ENCODE measurements at regions not wholly inside any gene's neighbourhood (a gene's known extent, or its start where the extent isn't known, plus 50 kb on each side); places are given as distances from the start of the nearest gene placed in this dataset.

DNA sequence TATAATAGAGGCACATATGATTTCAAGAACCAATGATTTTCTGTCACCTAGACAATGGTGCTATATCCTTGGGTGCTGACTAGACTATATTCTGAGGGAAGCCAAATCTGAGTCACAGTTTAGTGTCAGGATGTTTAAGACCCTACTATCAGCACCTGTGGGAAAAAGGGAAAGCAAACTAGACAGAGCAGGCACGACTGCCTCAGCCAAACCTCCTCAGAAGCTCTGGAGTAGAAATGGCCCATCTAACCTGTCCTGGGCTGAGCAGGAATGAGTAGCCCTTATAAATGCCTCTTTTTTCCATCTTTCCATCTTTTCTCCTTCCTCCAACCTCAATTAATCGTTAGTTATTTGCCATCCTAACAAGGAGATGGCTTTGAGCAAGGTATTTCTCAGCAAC is 80.4 kb upstream of the TECRL start:
- in situ Hi-C loops (cut with HindIII; ENCODE audit: low pct_unique_long_range_greater_than_20kb, low sequenced_read_pairs) (no loop called here), intact Hi-C loops (cut with micrococcal nuclease; ENCODE audit: unreplicated experiment) (no loop called here)
- ATAC-seq (no peak), DNase-seq (ENCODE audit: low read depth, low spot score) (no peak)
- ChIA-PET CTCF (no interaction called here), POLR2A (no interaction called here)
- Histone ChIP-seq H3K27me3 (ENCODE audit: control insufficient read depth, insufficient read depth, low read length) (no peaks in the 10 kb centered on the region), H3K4me1 (ENCODE audit: control insufficient read depth, insufficient read depth, low read length) (no peaks in the 10 kb centered on the region), H3K9me3 (ENCODE audit: control insufficient read depth, insufficient read depth, low read depth, low read length) (no peaks in the 10 kb centered on the region), H3K36me3 (ENCODE audit: control insufficient read depth, insufficient read depth, low read length) (no peaks in the 10 kb centered on the region), H3K27ac (ENCODE audit: low read length) (no peak overlapping the region), H3K4me3 (ENCODE audit: low read depth in 2 of 2, low read length in 2 of 2) (no peak overlapping the region)
- no TSS peak for BruUV-seq (replicated peaks)
- TF ChIP-seq POLR2AphosphoS5 (IDR thresholded peaks at IDR 0.05; ENCODE audit: low read depth, low read length) (no peak), TCF7L2 (IDR thresholded peaks at IDR 0.05; ENCODE audit: low read depth, low read length) (no peak), SIN3A (IDR thresholded peaks at IDR 0.05; ENCODE audit: borderline replicate concordance, insufficient read depth, low read depth, low read length) (no peak)
- TF ChIP-seq, protein P1, sequence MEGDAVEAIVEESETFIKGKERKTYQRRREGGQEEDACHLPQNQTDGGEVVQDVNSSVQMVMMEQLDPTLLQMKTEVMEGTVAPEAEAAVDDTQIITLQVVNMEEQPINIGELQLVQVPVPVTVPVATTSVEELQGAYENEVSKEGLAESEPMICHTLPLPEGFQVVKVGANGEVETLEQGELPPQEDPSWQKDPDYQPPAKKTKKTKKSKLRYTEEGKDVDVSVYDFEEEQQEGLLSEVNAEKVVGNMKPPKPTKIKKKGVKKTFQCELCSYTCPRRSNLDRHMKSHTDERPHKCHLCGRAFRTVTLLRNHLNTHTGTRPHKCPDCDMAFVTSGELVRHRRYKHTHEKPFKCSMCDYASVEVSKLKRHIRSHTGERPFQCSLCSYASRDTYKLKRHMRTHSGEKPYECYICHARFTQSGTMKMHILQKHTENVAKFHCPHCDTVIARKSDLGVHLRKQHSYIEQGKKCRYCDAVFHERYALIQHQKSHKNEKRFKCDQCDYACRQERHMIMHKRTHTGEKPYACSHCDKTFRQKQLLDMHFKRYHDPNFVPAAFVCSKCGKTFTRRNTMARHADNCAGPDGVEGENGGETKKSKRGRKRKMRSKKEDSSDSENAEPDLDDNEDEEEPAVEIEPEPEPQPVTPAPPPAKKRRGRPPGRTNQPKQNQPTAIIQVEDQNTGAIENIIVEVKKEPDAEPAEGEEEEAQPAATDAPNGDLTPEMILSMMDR (IDR thresholded peaks at IDR 0.05): no peak
- TF ChIP-seq, protein P2, sequence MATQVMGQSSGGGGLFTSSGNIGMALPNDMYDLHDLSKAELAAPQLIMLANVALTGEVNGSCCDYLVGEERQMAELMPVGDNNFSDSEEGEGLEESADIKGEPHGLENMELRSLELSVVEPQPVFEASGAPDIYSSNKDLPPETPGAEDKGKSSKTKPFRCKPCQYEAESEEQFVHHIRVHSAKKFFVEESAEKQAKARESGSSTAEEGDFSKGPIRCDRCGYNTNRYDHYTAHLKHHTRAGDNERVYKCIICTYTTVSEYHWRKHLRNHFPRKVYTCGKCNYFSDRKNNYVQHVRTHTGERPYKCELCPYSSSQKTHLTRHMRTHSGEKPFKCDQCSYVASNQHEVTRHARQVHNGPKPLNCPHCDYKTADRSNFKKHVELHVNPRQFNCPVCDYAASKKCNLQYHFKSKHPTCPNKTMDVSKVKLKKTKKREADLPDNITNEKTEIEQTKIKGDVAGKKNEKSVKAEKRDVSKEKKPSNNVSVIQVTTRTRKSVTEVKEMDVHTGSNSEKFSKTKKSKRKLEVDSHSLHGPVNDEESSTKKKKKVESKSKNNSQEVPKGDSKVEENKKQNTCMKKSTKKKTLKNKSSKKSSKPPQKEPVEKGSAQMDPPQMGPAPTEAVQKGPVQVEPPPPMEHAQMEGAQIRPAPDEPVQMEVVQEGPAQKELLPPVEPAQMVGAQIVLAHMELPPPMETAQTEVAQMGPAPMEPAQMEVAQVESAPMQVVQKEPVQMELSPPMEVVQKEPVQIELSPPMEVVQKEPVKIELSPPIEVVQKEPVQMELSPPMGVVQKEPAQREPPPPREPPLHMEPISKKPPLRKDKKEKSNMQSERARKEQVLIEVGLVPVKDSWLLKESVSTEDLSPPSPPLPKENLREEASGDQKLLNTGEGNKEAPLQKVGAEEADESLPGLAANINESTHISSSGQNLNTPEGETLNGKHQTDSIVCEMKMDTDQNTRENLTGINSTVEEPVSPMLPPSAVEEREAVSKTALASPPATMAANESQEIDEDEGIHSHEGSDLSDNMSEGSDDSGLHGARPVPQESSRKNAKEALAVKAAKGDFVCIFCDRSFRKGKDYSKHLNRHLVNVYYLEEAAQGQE (IDR thresholded peaks at IDR 0.05; ENCODE audit: insufficient read depth in 1 of 2, low read depth in 2 of 2, low read length in 1 of 2): no peak

DNA sequence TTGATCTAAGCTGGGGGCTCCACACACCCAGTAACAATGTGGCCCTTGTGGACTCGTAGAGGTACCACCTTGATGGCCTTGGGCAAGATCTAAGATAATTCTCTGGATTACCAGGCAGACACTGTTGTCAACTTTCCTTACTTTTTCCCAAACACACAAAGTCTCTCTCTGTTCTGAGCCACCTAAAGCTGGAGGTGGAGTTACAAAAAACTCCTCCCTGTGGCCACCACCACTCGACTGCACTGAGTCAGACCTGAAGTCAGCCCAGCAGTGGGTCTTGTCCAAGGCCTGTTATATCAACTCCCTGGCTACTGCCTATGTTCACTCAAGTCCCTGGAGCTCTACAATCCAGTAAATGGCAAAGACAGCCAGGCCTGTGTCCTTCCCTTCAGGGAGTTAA is 70.1 kb upstream of the TECRL start:
- DNase-seq (ENCODE audit: low read depth, low spot score) (no peak), ATAC-seq (no peak)
- Histone ChIP-seq H3K4me3 (ENCODE audit: low read depth in 2 of 2, low read length in 2 of 2) (no peak overlapping the region), H3K9me3 (ENCODE audit: control insufficient read depth, insufficient read depth, low read depth, low read length) (no peaks in the 10 kb centered on the region), H3K36me3 (ENCODE audit: control insufficient read depth, insufficient read depth, low read length) (no peaks in the 10 kb centered on the region), H3K27ac (ENCODE audit: low read length) (no peak overlapping the region), H3K4me1 (ENCODE audit: control insufficient read depth, insufficient read depth, low read length) (no peaks in the 10 kb centered on the region), H3K27me3 (ENCODE audit: control insufficient read depth, insufficient read depth, low read length) (no peaks in the 10 kb centered on the region)
- intact Hi-C loops (cut with micrococcal nuclease; ENCODE audit: unreplicated experiment): no loop called here
- CTCF ChIA-PET: no interaction called here
- POLR2A ChIA-PET: no interaction called here
- TF ChIP-seq POLR2AphosphoS5 (IDR thresholded peaks at IDR 0.05; ENCODE audit: low read depth, low read length) (no peak), TCF7L2 (IDR thresholded peaks at IDR 0.05; ENCODE audit: low read depth, low read length) (no peak), SIN3A (IDR thresholded peaks at IDR 0.05; ENCODE audit: borderline replicate concordance, insufficient read depth, low read depth, low read length) (no peak)
- TF ChIP-seq, protein P2 (IDR thresholded peaks at IDR 0.05; ENCODE audit: insufficient read depth in 1 of 2, low read depth in 2 of 2, low read length in 1 of 2): no peak
- TF ChIP-seq, protein P1 (IDR thresholded peaks at IDR 0.05): no peak
- no TSS peak for BruUV-seq (replicated peaks)
- in situ Hi-C loops (cut with HindIII; ENCODE audit: low pct_unique_long_range_greater_than_20kb, low sequenced_read_pairs): no loop called here

Data from Panc1 (cell line).